HEK293 (cell line): ENCODE measurements at regions not wholly inside any gene's neighbourhood (a gene's known extent, or its start where the extent isn't known, plus 50 kb on each side); places are given as distances from the start of the nearest gene placed in this dataset.
A peak's percentile ranks its signal among the peaks of the same experiment; 100 is the strongest.

ENCODE experiments used
- CTCF ChIA-PET: fragments of 350-600 bp; formaldehyde crosslinking; extraction: SDS; loops from one replicate; lab custom pipeline; 2021; ENCODE audit warnings: antibody characterized with exemption; lab: Yijun Ruan, JAX
- POLR2A ChIA-PET: fragments of 300-600 bp; formaldehyde crosslinking; extraction: SDS; loops from one replicate; lab custom pipeline; 2020; ENCODE audit warnings: antibody characterized with exemption, inconsistent platforms; lab: Yijun Ruan, JAX
- H3K27ac ChIP-seq: fragments of 200-500 bp; sonication (Bioruptor generic); 2 replicates; pipeline ENCODE4 v1.5.1; 2014; ENCODE audit warnings: low read depth, low read length, control low read depth, inconsistent platforms; ENCODE audit errors: extremely low read depth
- H3K36me3 ChIP-seq, 2 experiments: fragments of 200-500 bp in 1 of 2; sonication (Bioruptor generic) in 1 of 2; 1 replicate in 1 of 2; 2 replicates in 1 of 2; pipeline ENCODE4 v1.5.1; 2014 to 2017; ENCODE audit warnings: inconsistent platforms in 2 of 2, low read length in 2 of 2; ENCODE audit not compliant: control insufficient read depth in 2 of 2, insufficient read depth in 1 of 2
- H3K4me1 ChIP-seq: fragments of 200-500 bp; sonication (Bioruptor generic); 2 replicates; pipeline ENCODE4 v1.5.1; 2014; ENCODE audit warnings: mild to moderate bottlenecking, low read length, inconsistent platforms; ENCODE audit not compliant: control insufficient read depth, insufficient read depth
- H3K4me3 ChIP-seq: 2 replicates; pipeline ENCODE4 v1.5.1; 2011; ENCODE audit warnings: low read depth, mild to moderate bottlenecking, control low read depth, low read length, moderate library complexity
- H3K9me3 ChIP-seq: fragments of 200-500 bp; sonication (Bioruptor generic); 2 replicates; pipeline ENCODE4 v1.5.1; 2014; ENCODE audit warnings: low read depth, low read length, inconsistent platforms; ENCODE audit not compliant: control insufficient read depth, insufficient read depth
- GLIS2 ChIP-seq: fragments of 450-650 bp; formaldehyde crosslinking; IDR thresholded peaks from 2 replicates; pipeline ENCODE4 v1.5.1; 2016; ENCODE audit warnings: missing biosample characterization, missing genetic modification characterization
- IKZF3 ChIP-seq: fragments of 450-650 bp; IDR thresholded peaks from 2 replicates; pipeline ENCODE4 v1.5.0; 2018; ENCODE audit warnings: missing biosample characterization, mild to moderate bottlenecking, missing genetic modification characterization, moderate library complexity
- OSR2 ChIP-seq: fragments of 450-650 bp; formaldehyde crosslinking; IDR thresholded peaks from 2 replicates; pipeline ENCODE4 v1.5.1; 2016; ENCODE audit warnings: missing biosample characterization, missing genetic modification characterization
- OVOL3 ChIP-seq: fragments of 450-650 bp; formaldehyde crosslinking; IDR thresholded peaks from 2 replicates; pipeline ENCODE4 v1.5.1; 2016; ENCODE audit warnings: missing biosample characterization, missing genetic modification characterization
- PRDM4 ChIP-seq: fragments of 450-650 bp; formaldehyde crosslinking; IDR thresholded peaks from 2 replicates; pipeline ENCODE4 v1.5.1; 2017; ENCODE audit warnings: missing biosample characterization, missing genetic modification characterization
- ZBTB17 ChIP-seq: fragments of 450-650 bp; formaldehyde crosslinking; IDR thresholded peaks from 2 replicates; pipeline ENCODE4 v1.5.1; 2016; ENCODE audit warnings: missing biosample characterization, missing genetic modification characterization
- ZNF10 ChIP-seq: fragments of 450-650 bp; formaldehyde crosslinking; IDR thresholded peaks from 2 replicates; pipeline ENCODE4 v1.5.1; 2017; ENCODE audit warnings: missing biosample characterization, missing genetic modification characterization
- ZNF274 ChIP-seq, 2 experiments: fragments of 200-500 bp in 1 of 2; fragments of 450-650 bp in 1 of 2; sonication (Bioruptor generic) in 1 of 2; formaldehyde crosslinking in 1 of 2; IDR thresholded peaks; 2 replicates each; pipeline versions ENCODE4 v1.5.1 to v1.6.1; 2014 to 2016; ENCODE audit warnings: borderline replicate concordance in 1 of 2, inconsistent platforms in 1 of 2, low read length in 1 of 2, missing biosample characterization in 1 of 2, missing genetic modification characterization in 1 of 2
- ZNF280C ChIP-seq: fragments of 450-650 bp; formaldehyde crosslinking; IDR thresholded peaks from 2 replicates; pipeline ENCODE4 v1.5.1; 2016; ENCODE audit warnings: missing biosample characterization, missing genetic modification characterization
- ZNF311 ChIP-seq: fragments of 450-650 bp; formaldehyde crosslinking; IDR thresholded peaks from 2 replicates; pipeline ENCODE4 v1.5.1; 2017; ENCODE audit warnings: missing biosample characterization, missing genetic modification characterization, borderline replicate concordance
- ZNF324 ChIP-seq: fragments of 450-650 bp; formaldehyde crosslinking; IDR thresholded peaks from 2 replicates; pipeline ENCODE4 v1.5.1; 2016; ENCODE audit warnings: missing biosample characterization, missing genetic modification characterization
- ZNF423 ChIP-seq: fragments of 450-650 bp; formaldehyde crosslinking; IDR thresholded peaks from 2 replicates; pipeline ENCODE4 v1.5.1; 2016; ENCODE audit warnings: missing biosample characterization, missing genetic modification characterization
- ZNF561 ChIP-seq: fragments of 450-650 bp; IDR thresholded peaks from 2 replicates; pipeline ENCODE4 v1.5.1; 2018; ENCODE audit warnings: missing biosample characterization, missing genetic modification characterization, borderline replicate concordance
- ZNF580 ChIP-seq: fragments of 450-650 bp; formaldehyde crosslinking; IDR thresholded peaks from 2 replicates; pipeline ENCODE4 v1.5.1; 2016; ENCODE audit warnings: missing biosample characterization, missing genetic modification characterization
- ZNF664 ChIP-seq: fragments of 450-650 bp; formaldehyde crosslinking; IDR thresholded peaks from 2 replicates; pipeline ENCODE4 v1.5.1; 2016; ENCODE audit warnings: missing biosample characterization, missing genetic modification characterization
- ZNF843 ChIP-seq: fragments of 450-650 bp; formaldehyde crosslinking; IDR thresholded peaks from 2 replicates; pipeline ENCODE4 v1.5.1; 2016; ENCODE audit warnings: missing biosample characterization, missing genetic modification characterization
- ZSCAN30 ChIP-seq: fragments of 450-650 bp; IDR thresholded peaks from 2 replicates; pipeline ENCODE4 v1.5.1; 2018; ENCODE audit warnings: missing biosample characterization, mild to moderate bottlenecking, missing genetic modification characterization, moderate library complexity
- TF ChIP-seq, protein P1 (sequence below): fragments of 450-650 bp; formaldehyde crosslinking; IDR thresholded peaks from 2 replicates; pipeline ENCODE4 v1.5.1; 2017; ENCODE audit warnings: missing biosample characterization, missing genetic modification characterization
- TF ChIP-seq, protein P2 (sequence below): fragments of 450-650 bp; formaldehyde crosslinking; IDR thresholded peaks from 2 replicates; pipeline ENCODE4 v1.5.1; 2016; ENCODE audit warnings: missing biosample characterization, missing genetic modification characterization
- TF ChIP-seq, protein P3 (sequence below): fragments of 450-650 bp; formaldehyde crosslinking; IDR thresholded peaks from 2 replicates; pipeline ENCODE4 v1.5.0; 2017; ENCODE audit warnings: missing biosample characterization, missing genetic modification characterization, borderline replicate concordance

DNA sequence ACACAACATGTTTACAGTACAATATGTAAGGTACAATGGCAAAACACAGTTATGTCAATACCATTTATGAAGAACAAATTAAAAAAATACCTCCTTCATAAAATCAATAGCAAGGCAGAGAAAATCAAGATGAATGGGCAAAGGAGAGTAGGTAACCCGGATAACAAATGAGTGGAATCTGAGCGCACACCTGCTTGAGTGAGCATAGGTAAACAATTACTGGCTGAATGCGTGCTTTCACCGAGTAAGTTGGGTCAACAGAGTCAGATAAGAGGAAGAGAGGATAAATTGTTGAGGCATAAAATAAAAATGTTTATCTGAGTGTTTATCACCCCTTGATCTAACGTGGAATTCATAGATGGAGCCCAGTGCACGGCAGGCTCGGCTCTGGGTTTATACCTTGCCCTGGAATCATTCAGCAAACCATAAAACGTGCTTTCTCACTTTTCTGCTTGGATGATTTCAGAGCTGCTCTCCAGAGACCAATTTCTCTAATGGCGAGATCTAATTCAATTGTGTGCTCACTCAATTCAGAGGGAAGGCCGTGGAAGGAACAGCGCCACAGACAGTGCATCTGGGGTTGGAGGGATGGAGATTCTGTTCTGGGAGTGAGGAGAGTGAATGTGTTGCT lies 224.8 kb upstream of the MAP3K7 start (continued):
- TF ChIP-seq ZNF10 (tag by site-specific recombination) (0 out of 2 replicates have a peak, but pooled peaks have one; percentile 25), ZNF580 (tag by site-specific recombination) (0 out of 2 replicates have a peak, but pooled peaks have one; percentile 41), ZNF843 (tag by site-specific recombination) (peak; percentile 88), ZNF561 (peak; percentile 68; the same call in 1 of the 2 replicates), ZBTB17 (tag by site-specific recombination) (peak; percentile 83), IKZF3 (tag by site-specific recombination) (0 out of 2 replicates have a peak, but pooled peaks have one; percentile 12), PRDM4 (tag by site-specific recombination) (peak; percentile 81), ZNF423 (tag by site-specific recombination) (0 out of 2 replicates have a peak, but pooled peaks have one; percentile 51), ZSCAN30 (tag by site-specific recombination) (peak; percentile 73; the same call in 1 of the 2 replicates), OSR2 (tag by site-specific recombination) (peak; percentile 84)
- TF ChIP-seq, protein P1, sequence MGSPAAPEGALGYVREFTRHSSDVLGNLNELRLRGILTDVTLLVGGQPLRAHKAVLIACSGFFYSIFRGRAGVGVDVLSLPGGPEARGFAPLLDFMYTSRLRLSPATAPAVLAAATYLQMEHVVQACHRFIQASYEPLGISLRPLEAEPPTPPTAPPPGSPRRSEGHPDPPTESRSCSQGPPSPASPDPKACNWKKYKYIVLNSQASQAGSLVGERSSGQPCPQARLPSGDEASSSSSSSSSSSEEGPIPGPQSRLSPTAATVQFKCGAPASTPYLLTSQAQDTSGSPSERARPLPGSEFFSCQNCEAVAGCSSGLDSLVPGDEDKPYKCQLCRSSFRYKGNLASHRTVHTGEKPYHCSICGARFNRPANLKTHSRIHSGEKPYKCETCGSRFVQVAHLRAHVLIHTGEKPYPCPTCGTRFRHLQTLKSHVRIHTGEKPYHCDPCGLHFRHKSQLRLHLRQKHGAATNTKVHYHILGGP (tag by site-specific recombination), result peak; percentile 79; the same call in 1 of the 2 replicates

DNA sequence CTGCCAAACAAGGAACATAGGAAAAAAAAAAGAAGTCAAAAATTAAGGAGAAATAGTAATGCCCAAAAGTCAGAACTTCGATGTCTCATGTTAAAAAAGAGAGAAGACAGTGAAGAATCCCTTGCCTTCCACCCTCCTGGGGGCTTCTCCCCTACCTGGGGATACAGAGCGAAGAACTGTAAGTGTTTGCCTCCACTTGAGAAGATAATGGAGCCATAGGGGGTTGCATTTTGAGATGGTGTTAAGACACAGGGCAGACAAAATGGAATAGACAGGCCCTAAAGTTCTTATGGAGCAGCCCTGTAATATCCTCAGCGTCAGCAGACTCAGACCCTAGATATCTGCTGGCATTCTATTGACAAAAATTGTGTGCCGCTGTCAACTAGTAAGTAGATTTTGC lies 222.2 kb upstream of the MAP3K7 start:
- Histone ChIP-seq H3K36me3 (no peaks in the 10 kb centered on the region), H3K9me3 (no peaks in the 10 kb centered on the region), H3K27ac (no peak overlapping the region), H3K4me3 (no peak overlapping the region), H3K4me1 (peaks cover 6% of the 10 kb centered on the region; the same call in 1 of the 2 replicates)
- no peak for TF ChIP-seq ZNF664 (tag by site-specific recombination)
- TF ChIP-seq OVOL3 (tag by site-specific recombination), result no peak
- no peak for TF ChIP-seq GLIS2 (tag by site-specific recombination)
- TF ChIP-seq, protein P2, sequence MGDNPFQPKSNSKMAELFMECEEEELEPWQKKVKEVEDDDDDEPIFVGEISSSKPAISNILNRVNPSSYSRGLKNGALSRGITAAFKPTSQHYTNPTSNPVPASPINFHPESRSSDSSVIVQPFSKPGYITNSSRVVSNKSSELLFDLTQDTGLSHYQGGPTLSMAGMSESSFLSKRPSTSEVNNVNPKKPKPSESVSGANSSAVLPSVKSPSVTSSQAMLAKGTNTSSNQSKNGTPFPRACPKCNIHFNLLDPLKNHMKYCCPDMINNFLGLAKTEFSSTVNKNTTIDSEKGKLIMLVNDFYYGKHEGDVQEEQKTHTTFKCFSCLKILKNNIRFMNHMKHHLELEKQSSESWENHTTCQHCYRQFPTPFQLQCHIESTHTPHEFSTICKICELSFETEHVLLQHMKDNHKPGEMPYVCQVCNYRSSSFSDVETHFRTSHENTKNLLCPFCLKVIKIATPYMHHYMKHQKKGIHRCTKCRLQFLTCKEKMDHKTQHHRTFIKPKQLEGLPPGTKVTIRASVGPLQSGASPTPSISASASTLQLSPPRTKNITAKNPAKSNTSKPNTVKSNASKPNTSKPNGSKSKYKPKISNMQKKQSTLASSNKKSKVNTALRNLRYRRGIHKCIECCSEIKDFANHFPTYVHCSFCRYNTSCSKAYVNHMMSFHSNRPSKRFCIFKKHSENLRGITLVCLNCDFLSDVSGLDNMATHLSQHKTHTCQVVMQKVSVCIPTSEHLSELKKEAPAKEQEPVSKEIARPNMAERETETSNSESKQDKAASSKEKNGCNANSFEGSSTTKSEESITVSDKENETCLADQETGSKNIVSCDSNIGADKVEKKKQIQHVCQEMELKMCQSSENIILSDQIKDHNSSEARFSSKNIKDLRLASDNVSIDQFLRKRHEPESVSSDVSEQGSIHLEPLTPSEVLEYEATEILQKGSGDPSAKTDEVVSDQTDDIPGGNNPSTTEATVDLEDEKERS, result no peak
- no peak for TF ChIP-seq ZNF280C (tag by site-specific recombination)
- TF ChIP-seq, protein P3, sequence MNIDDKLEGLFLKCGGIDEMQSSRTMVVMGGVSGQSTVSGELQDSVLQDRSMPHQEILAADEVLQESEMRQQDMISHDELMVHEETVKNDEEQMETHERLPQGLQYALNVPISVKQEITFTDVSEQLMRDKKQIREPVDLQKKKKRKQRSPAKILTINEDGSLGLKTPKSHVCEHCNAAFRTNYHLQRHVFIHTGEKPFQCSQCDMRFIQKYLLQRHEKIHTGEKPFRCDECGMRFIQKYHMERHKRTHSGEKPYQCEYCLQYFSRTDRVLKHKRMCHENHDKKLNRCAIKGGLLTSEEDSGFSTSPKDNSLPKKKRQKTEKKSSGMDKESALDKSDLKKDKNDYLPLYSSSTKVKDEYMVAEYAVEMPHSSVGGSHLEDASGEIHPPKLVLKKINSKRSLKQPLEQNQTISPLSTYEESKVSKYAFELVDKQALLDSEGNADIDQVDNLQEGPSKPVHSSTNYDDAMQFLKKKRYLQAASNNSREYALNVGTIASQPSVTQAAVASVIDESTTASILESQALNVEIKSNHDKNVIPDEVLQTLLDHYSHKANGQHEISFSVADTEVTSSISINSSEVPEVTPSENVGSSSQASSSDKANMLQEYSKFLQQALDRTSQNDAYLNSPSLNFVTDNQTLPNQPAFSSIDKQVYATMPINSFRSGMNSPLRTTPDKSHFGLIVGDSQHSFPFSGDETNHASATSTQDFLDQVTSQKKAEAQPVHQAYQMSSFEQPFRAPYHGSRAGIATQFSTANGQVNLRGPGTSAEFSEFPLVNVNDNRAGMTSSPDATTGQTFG, result no peak
- no peak for TF ChIP-seq ZNF324 (tag by site-specific recombination)
- TF ChIP-seq ZNF274 (IDR thresholded peaks at IDR 0.05; ENCODE audit: low read length), result no peak
- no peak for TF ChIP-seq ZNF274 (tag by site-specific recombination; IDR thresholded peaks at IDR 0.05; ENCODE audit: borderline replicate concordance)
- TF ChIP-seq ZNF311, result no peak
- ChIA-PET CTCF (no interaction called here), POLR2A (no interaction called here)
